Activated T-helper 1 cell treated with anti-CD3 and anti-CD28 coated beads, Interleukin-2, amount 50 U/mL, for 16 hours (primary cell): ENCODE measurements at regions not wholly inside any gene's neighbourhood (a gene's known extent, or its start where the extent isn't known, plus 50 kb on each side); places are given as distances from the start of the nearest gene placed in this dataset.

ENCODE experiments used
- DNase-seq, 2 donors: peaks; one replicate each; pipeline ENCODE4 v3.0.0-alpha.2; 2020; ENCODE audit warnings: low read depth in 1 of 2, low spot score in 1 of 2

- no peak for DNase-seq
Observed at GRCh38 chr11:19562156-19562555, 150.5 kb upstream of the NAV2 start.

- no peak for DNase-seq
Observed at GRCh38 chr11:19561011-19561410, 151.6 kb upstream of the NAV2 start.

GRCh38 chr11:19560156-19560555 is 152.5 kb upstream of the NAV2 start:
- DNase-seq = no peak

GRCh38 chr11:19559746-19560145 is 152.9 kb upstream of the NAV2 start:
- no peak for DNase-seq

- DNase-seq = no peak
Observed at GRCh38 chr11:19558189-19558986, 154.2 kb upstream of the NAV2 start.

- DNase-seq = peak; percentile 46 to 66
Observed at GRCh38 chr11:19557720-19558140, 154.9 kb upstream of the NAV2 start.

GRCh38 chr11:19557185-19557584 is 155.5 kb upstream of the NAV2 start:
- no peak for DNase-seq

GRCh38 chr11:19555266-19555665 is 157.4 kb upstream of the NAV2 start:
- no peak for DNase-seq

- DNase-seq = peak; percentile 33 to 46
Observed at GRCh38 chr11:19553683-19554333, 158.8 kb upstream of the NAV2 start.

- DNase-seq = no peak
Observed at GRCh38 chr11:19552656-19553260, 159.9 kb upstream of the NAV2 start.

GRCh38 chr11:19552161-19552560 is 160.5 kb upstream of the NAV2 start:
- no peak for DNase-seq

- DNase-seq = no peak
Observed at GRCh38 chr11:19551457-19551856, 161.2 kb upstream of the NAV2 start.

GRCh38 chr11:19547044-19547443 is 165.6 kb upstream of the NAV2 start:
- no peak for DNase-seq

- no peak for DNase-seq
Observed at GRCh38 chr11:19546325-19546724, 166.3 kb upstream of the NAV2 start.

- no peak for DNase-seq
Observed at GRCh38 chr11:19541521-19542049, 171.1 kb upstream of the NAV2 start.

- no peak for DNase-seq
Observed at GRCh38 chr11:19539861-19540260, 172.8 kb upstream of the NAV2 start.

- DNase-seq = no peak
Observed at GRCh38 chr11:19537803-19538453, 174.7 kb upstream of the NAV2 start.

GRCh38 chr11:19536131-19536530 is 176.5 kb upstream of the NAV2 start:
- no peak for DNase-seq

GRCh38 chr11:19530505-19530904 is 182.1 kb upstream of the NAV2 start:
- no peak for DNase-seq

GRCh38 chr11:19526119-19526518 is 186.5 kb upstream of the NAV2 start:
- no peak for DNase-seq

GRCh38 chr11:19525714-19526113 is 186.9 kb upstream of the NAV2 start:
- no peak for DNase-seq

- DNase-seq = no peak
Observed at GRCh38 chr11:19525276-19525675, 187.4 kb upstream of the NAV2 start.
